ENCODE measurements at regions not wholly inside any gene's neighbourhood (a gene's known extent, or its start where the extent isn't known, plus 50 kb on each side); places are given as distances from the start of the nearest gene placed in this dataset.

- DNase-seq = no peak
These were observed 283.8 kb downstream of the BRD1 start for GRCh38 chr22:49543876-49544275.

- DNase-seq = no peak
These were observed 285.9 kb downstream of the BRD1 start for GRCh38 chr22:49541693-49542230.

- no peak for DNase-seq
These were observed 286.6 kb downstream of the BRD1 start for GRCh38 chr22:49540913-49541692.

GRCh38 chr22:49540084-49540912 lies 287.4 kb downstream of the BRD1 start:
- no peak for DNase-seq

- DNase-seq = no peak
These were observed 289.7 kb downstream of the BRD1 start for GRCh38 chr22:49538006-49538405.

GRCh38 chr22:49536571-49537131 lies 291.0 kb downstream of the BRD1 start:
- no peak for DNase-seq

GRCh38 chr22:49535527-49536125 lies 292.0 kb downstream of the BRD1 start:
- no peak for DNase-seq

- no peak for DNase-seq
These were observed 292.5 kb downstream of the BRD1 start for GRCh38 chr22:49535126-49535525.

GRCh38 chr22:49534386-49534785 lies 293.3 kb downstream of the BRD1 start:
- DNase-seq = no peak

- DNase-seq = no peak
These were observed 293.8 kb downstream of the BRD1 start for GRCh38 chr22:49533886-49534285.

- DNase-seq = peak; percentile 27
These were observed 294.5 kb downstream of the BRD1 start for GRCh38 chr22:49532869-49533802.

- DNase-seq = no peak
These were observed 296.3 kb downstream of the BRD1 start for GRCh38 chr22:49531368-49531791.

GRCh38 chr22:49530671-49531367 lies 296.9 kb downstream of the BRD1 start:
- no peak for DNase-seq

GRCh38 chr22:49528420-49528720 lies 299.3 kb downstream of the BRD1 start:
- no peak for DNase-seq

- no peak for DNase-seq
These were observed 299.9 kb downstream of the BRD1 start for GRCh38 chr22:49527611-49528419.

- DNase-seq = no peak
These were observed 301.7 kb downstream of the BRD1 start for GRCh38 chr22:49525801-49526535.

GRCh38 chr22:49525360-49525759 lies 302.3 kb downstream of the BRD1 start:
- DNase-seq = no peak

GRCh38 chr22:49524362-49524761 lies 303.3 kb downstream of the BRD1 start:
- peak; percentile 67 for DNase-seq

- no peak for DNase-seq
These were observed 304.2 kb downstream of the BRD1 start for GRCh38 chr22:49523374-49524008.
